SK-N-SH (cell line): ENCODE measurements at regions not wholly inside any gene's neighbourhood (a gene's known extent, or its start where the extent isn't known, plus 50 kb on each side); places are given as distances from the start of the nearest gene placed in this dataset.

Experiments
- CHD2 ChIP-seq: fragments of 150-350 bp; IDR thresholded peaks from 2 replicates; pipeline ENCODE4 v1.6.1; 2018; ENCODE audit warnings: low read length; ENCODE audit not compliant: partially characterized antibody
- CTCF ChIP-seq: fragments of 200-600 bp; sonication (generic); IDR thresholded peaks from 2 replicates; pipeline ENCODE4 v1.6.1; 2017; ENCODE audit warnings: antibody characterized with exemption, mild to moderate bottlenecking, moderate library complexity
- ELF1 ChIP-seq: IDR thresholded peaks from 2 replicates; pipeline ENCODE4 v1.4.0; 2012
- EP300 ChIP-seq, 2 experiments: IDR thresholded peaks; 2 replicates each; pipeline versions ENCODE4 v1.4.0 to v1.6.1; 2012; ENCODE audit warnings: borderline replicate concordance in 1 of 2, low read depth in 1 of 2, low read length in 1 of 2
- FOXJ3 ChIP-seq: sonication (generic); formaldehyde crosslinking; IDR thresholded peaks from 2 replicates; pipeline ENCODE4 v1.5.1; 2020; ENCODE audit warnings: mild to moderate bottlenecking, missing genetic modification reagents
- FOXM1 ChIP-seq: IDR thresholded peaks from 2 replicates; pipeline ENCODE4 v1.4.0; 2012; ENCODE audit warnings: low read depth, mild to moderate bottlenecking
- MXI1 ChIP-seq: IDR thresholded peaks from 2 replicates; pipeline ENCODE4 v1.6.1; 2012; ENCODE audit warnings: mild to moderate bottlenecking, low read depth, low read length, improper control_type of control experiment
- NFIC ChIP-seq: IDR thresholded peaks from 2 replicates; pipeline ENCODE4 v1.4.0; 2012; ENCODE audit warnings: borderline replicate concordance
- NRF1 ChIP-seq: IDR thresholded peaks from 2 replicates; pipeline ENCODE4 v1.6.1; 2012; ENCODE audit warnings: low read depth, mild to moderate bottlenecking, low read length
- POLR2AphosphoS5 ChIP-seq: IDR thresholded peaks from 2 replicates; pipeline ENCODE4 v1.6.1; 2012; ENCODE audit warnings: low read depth, low read length
- RAD21 ChIP-seq: IDR thresholded peaks from 2 replicates; pipeline ENCODE4 v1.6.1; 2012; ENCODE audit warnings: mild to moderate bottlenecking, low read length
- RCOR1 ChIP-seq: fragments of 150-350 bp; IDR thresholded peaks from 2 replicates; pipeline ENCODE4 v1.6.1; 2017; ENCODE audit warnings: antibody characterized with exemption, low read length
- RXRA ChIP-seq: IDR thresholded peaks from 2 replicates; pipeline ENCODE4 v1.4.0; 2012; ENCODE audit warnings: low read depth, mild to moderate bottlenecking, borderline replicate concordance
- SIN3A ChIP-seq: IDR thresholded peaks from 2 replicates; pipeline ENCODE4 v1.6.1; 2012; ENCODE audit warnings: low read depth, mild to moderate bottlenecking, low read length, moderate library complexity, borderline replicate concordance
- SMC3 ChIP-seq: IDR thresholded peaks from 2 replicates; pipeline ENCODE4 v1.6.1; 2012; ENCODE audit warnings: low read depth, low read length, improper control_type of control experiment
- TAF1 ChIP-seq: IDR thresholded peaks from 2 replicates; pipeline ENCODE4 v1.6.1; 2012; ENCODE audit warnings: low read depth, mild to moderate bottlenecking, low read length, moderate library complexity, borderline replicate concordance
- TCF12 ChIP-seq: IDR thresholded peaks from 2 replicates; pipeline ENCODE4 v1.4.0; 2012
- TEAD4 ChIP-seq: IDR thresholded peaks from 2 replicates; pipeline ENCODE4 v1.4.0; 2012; ENCODE audit warnings: mild to moderate bottlenecking, borderline replicate concordance; ENCODE audit not compliant: insufficient read depth
- USF1 ChIP-seq: IDR thresholded peaks from 2 replicates; pipeline ENCODE4 v1.4.0; 2012; ENCODE audit warnings: low read depth, borderline replicate concordance
- TF ChIP-seq, protein P1 (sequence below): fragments of 150-350 bp; IDR thresholded peaks from 2 replicates; pipeline ENCODE4 v1.6.1; 2016; ENCODE audit warnings: mild to moderate bottlenecking, low read depth, low read length
- TF ChIP-seq, protein P2 (sequence below): IDR thresholded peaks from 2 replicates; pipeline ENCODE4 v1.4.0; 2012; ENCODE audit warnings: low read depth
- TF ChIP-seq, protein P3 (sequence below): IDR thresholded peaks from 2 replicates; pipeline ENCODE4; 2012

- TF ChIP-seq, protein P1, sequence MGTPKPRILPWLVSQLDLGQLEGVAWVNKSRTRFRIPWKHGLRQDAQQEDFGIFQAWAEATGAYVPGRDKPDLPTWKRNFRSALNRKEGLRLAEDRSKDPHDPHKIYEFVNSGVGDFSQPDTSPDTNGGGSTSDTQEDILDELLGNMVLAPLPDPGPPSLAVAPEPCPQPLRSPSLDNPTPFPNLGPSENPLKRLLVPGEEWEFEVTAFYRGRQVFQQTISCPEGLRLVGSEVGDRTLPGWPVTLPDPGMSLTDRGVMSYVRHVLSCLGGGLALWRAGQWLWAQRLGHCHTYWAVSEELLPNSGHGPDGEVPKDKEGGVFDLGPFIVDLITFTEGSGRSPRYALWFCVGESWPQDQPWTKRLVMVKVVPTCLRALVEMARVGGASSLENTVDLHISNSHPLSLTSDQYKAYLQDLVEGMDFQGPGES = no peak
- peak; percentile 73; the same call in 1 of the 2 replicates for TF ChIP-seq NFIC
- no peak for TF ChIP-seq MXI1
- TF ChIP-seq TCF12 = peak; percentile 89
- peak; percentile 39; the same call in 1 of the 2 replicates for TF ChIP-seq SMC3
- no peak for TF ChIP-seq SIN3A
- TF ChIP-seq CTCF = peak; percentile 56
- peak; percentile 34; the same call in 1 of the 2 replicates for TF ChIP-seq TAF1
- peak; percentile 70 for TF ChIP-seq TEAD4
- TF ChIP-seq POLR2AphosphoS5 = peak; percentile 49
- TF ChIP-seq CHD2 = peak; percentile 57
- peak; percentile 55; the same call in 1 of the 2 replicates for TF ChIP-seq RXRA
- peak; percentile 78; the same call in 1 of the 2 replicates for TF ChIP-seq FOXM1
- no peak for TF ChIP-seq NRF1
- TF ChIP-seq EP300 (IDR thresholded peaks at IDR 0.05; ENCODE audit: borderline replicate concordance in 1 of 2, low read depth in 1 of 2, low read length in 1 of 2) = peak; percentile 80 to 86; a peak in 3 of 4 replicates
- TF ChIP-seq, protein P2, sequence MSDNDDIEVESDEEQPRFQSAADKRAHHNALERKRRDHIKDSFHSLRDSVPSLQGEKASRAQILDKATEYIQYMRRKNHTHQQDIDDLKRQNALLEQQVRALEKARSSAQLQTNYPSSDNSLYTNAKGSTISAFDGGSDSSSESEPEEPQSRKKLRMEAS = 0 out of 2 replicates have a peak, but pooled peaks have one; percentile 22
- TF ChIP-seq USF1 = no peak
- peak; percentile 89 for TF ChIP-seq RCOR1
- TF ChIP-seq RAD21 = peak; percentile 66
- TF ChIP-seq FOXJ3 = peak; percentile 73
- peak; percentile 51; the same call in 1 of the 2 replicates for TF ChIP-seq ELF1
- TF ChIP-seq, protein P3, sequence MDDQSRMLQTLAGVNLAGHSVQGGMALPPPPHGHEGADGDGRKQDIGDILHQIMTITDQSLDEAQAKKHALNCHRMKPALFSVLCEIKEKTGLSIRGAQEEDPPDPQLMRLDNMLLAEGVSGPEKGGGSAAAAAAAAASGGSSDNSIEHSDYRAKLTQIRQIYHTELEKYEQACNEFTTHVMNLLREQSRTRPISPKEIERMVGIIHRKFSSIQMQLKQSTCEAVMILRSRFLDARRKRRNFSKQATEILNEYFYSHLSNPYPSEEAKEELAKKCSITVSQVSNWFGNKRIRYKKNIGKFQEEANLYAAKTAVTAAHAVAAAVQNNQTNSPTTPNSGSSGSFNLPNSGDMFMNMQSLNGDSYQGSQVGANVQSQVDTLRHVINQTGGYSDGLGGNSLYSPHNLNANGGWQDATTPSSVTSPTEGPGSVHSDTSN = peak; percentile 77
- TF ChIP-seq, all 33 proteins: peak for 23
Measured at GRCh38 chr5:57383093-57383861, 99.3 kb downstream of the ACTBL2 start (continued).
